Osteocyte (in vitro differentiated cells): ENCODE measurements at regions not wholly inside any gene's neighbourhood (a gene's known extent, or its start where the extent isn't known, plus 50 kb on each side); places are given as distances from the start of the nearest gene placed in this dataset.

Source experiments
- DNase-seq: peaks from one replicate; pipeline ENCODE4 v3.0.0; 2021; ENCODE audit warnings: mixed read lengths; ENCODE audit not compliant: unreplicated experiment; ENCODE audit errors: extremely low spot score
- H3K27ac Mint-ChIP-seq: one replicate; pipeline ENCODE4 v1.8.0; 2021; ENCODE audit warnings: mild to moderate bottlenecking, mixed read lengths; ENCODE audit not compliant: unreplicated experiment
- H3K27me3 Mint-ChIP-seq: one replicate; pipeline ENCODE4 v1.8.0; 2021; ENCODE audit warnings: mixed read lengths; ENCODE audit not compliant: unreplicated experiment
- H3K36me3 Mint-ChIP-seq: one replicate; pipeline ENCODE4 v1.8.0; 2021; ENCODE audit warnings: mixed read lengths; ENCODE audit not compliant: unreplicated experiment
- H3K4me1 Mint-ChIP-seq: one replicate; pipeline ENCODE4 v1.8.0; 2021; ENCODE audit warnings: mixed read lengths; ENCODE audit not compliant: unreplicated experiment
- H3K4me3 Mint-ChIP-seq: one replicate; pipeline ENCODE4 v1.8.0; 2021; ENCODE audit warnings: mild to moderate bottlenecking, moderate library complexity, mixed read lengths; ENCODE audit not compliant: unreplicated experiment
- H3K9me3 Mint-ChIP-seq: one replicate; pipeline ENCODE4 v1.8.0; 2021; ENCODE audit warnings: mixed read lengths; ENCODE audit not compliant: unreplicated experiment
- CTCF ChIP-seq: fragments of 200-600 bp; sonication (generic); IDR thresholded peaks from 2 replicates; pipeline ENCODE4 v1.5.0; 2021; ENCODE audit warnings: antibody characterized with exemption, mild to moderate bottlenecking, moderate library complexity

DNA sequence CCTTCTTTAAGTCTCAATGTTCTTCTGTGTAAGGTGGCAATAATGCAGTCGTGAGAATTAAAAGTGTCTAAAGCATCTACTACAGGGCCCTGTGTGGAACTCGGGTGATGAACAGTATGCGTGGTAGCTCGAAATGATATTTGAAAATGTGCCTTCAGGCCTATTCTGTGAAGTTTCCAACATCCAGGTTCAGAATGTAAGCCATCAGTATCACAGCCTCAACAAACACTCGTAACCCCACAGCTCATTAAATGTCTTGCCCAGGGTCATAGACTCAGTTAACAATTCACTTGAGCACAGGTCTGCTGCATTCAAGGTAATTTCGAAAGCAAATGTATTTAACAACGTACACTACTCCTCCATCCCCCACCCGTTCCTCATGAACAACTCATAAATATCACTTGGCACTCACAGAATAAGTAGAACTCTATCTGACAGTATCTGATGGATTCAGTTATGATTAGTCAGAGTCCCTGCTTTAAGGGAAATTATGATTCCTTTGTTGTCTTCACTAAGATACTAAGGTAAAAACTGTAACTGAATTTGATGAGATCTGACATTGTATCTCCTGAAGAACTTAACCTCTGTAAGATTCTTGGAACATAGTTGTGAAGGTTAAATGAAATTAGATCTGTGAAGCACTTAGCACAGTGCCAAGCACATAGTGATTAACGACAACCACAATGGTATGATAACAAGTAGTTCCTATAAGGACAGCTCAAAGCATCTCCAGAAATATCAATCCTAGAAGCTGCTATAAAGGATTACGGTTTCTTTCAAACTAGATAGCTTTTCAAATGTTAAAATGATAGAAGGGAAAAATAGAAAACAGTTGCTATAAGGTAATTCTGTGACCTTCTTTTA is 642.3 kb downstream of the TBL1XR1 start:
- Mint-ChIP-seq H3K9me3 (no peaks in the 10 kb centered on the region), H3K36me3 (no peaks in the 10 kb centered on the region), H3K27me3 (peaks cover 13% of the 10 kb centered on the region), H3K4me1 (no peaks in the 10 kb centered on the region), H3K4me3 (no peak overlapping the region), H3K27ac (no peak overlapping the region)
- no peak for DNase-seq
- TF ChIP-seq CTCF: no peak

DNA sequence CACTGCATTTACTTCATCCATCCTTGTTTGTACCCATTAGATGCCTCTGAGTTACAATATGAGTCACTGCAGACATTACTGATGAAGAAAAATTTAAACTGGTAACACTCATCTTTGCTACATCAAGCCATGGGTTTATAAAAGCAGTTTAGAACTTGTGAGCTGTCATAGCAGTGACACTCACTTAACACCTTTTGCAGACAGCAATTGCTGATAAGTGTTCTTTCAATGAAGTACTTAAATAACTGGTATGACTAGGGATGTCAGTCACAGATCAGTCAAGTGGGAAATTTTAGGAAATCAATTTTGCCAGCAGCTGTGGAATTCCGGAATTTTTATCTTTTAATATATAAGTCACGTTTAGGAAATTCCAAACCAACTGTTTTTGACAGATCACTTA is 643.0 kb downstream of the TBL1XR1 start:
- Mint-ChIP-seq H3K27me3 (peaks cover 11% of the 10 kb centered on the region), H3K4me1 (no peaks in the 10 kb centered on the region), H3K4me3 (no peak overlapping the region), H3K36me3 (no peaks in the 10 kb centered on the region), H3K9me3 (no peaks in the 10 kb centered on the region), H3K27ac (no peak overlapping the region)
- TF ChIP-seq CTCF: no peak
- DNase-seq: no peak

GRCh38 chr3:176526942-176527341 is 670.3 kb downstream of the TBL1XR1 start:
- Mint-ChIP-seq H3K27ac (no peak overlapping the region), H3K36me3 (no peaks in the 10 kb centered on the region), H3K4me1 (no peaks in the 10 kb centered on the region), H3K9me3 (no peaks in the 10 kb centered on the region), H3K27me3 (peaks cover 3% of the 10 kb centered on the region), H3K4me3 (no peak overlapping the region)
- DNase-seq: no peak
- TF ChIP-seq CTCF: no peak

DNA sequence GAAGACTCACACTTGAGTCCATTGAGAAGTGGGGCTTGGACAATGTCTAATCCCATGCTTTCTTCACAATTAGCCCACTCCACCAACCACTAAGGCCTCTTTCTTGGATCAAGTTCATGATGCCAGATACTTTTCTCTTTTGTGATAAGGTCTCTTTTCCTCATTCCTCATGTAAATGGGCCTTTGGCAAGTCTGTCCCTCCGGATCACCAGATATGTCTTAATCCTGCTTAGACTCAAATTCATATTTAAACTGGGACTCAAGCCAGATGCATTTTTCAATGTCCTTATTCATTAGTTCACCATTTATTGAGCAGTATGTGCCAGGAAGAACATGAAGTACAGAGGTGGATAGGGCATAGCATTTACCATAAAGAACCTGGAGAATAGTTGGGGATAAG is 671.1 kb downstream of the TBL1XR1 start:
- Mint-ChIP-seq H3K9me3 (no peaks in the 10 kb centered on the region), H3K4me1 (no peaks in the 10 kb centered on the region), H3K27ac (no peak overlapping the region), H3K36me3 (no peaks in the 10 kb centered on the region), H3K4me3 (no peak overlapping the region), H3K27me3 (no peaks in the 10 kb centered on the region)
- no peak for TF ChIP-seq CTCF
- DNase-seq: no peak

GRCh38 chr3:176523114-176523513 is 674.2 kb downstream of the TBL1XR1 start:
- H3K36me3 Mint-ChIP-seq: no peaks in the 10 kb centered on the region
- no peak overlapping the region for H3K27ac Mint-ChIP-seq
- TF ChIP-seq CTCF: no peak
- H3K27me3 Mint-ChIP-seq: no peaks in the 10 kb centered on the region
- no peaks in the 10 kb centered on the region for H3K4me1 Mint-ChIP-seq
- H3K4me3 Mint-ChIP-seq: no peak overlapping the region
- DNase-seq: no peak
- no peaks in the 10 kb centered on the region for H3K9me3 Mint-ChIP-seq
